ENCODE measurements at regions not wholly inside any gene's neighbourhood (a gene's known extent, or its start where the extent isn't known, plus 50 kb on each side); places are given as distances from the start of the nearest gene placed in this dataset.

DNA sequence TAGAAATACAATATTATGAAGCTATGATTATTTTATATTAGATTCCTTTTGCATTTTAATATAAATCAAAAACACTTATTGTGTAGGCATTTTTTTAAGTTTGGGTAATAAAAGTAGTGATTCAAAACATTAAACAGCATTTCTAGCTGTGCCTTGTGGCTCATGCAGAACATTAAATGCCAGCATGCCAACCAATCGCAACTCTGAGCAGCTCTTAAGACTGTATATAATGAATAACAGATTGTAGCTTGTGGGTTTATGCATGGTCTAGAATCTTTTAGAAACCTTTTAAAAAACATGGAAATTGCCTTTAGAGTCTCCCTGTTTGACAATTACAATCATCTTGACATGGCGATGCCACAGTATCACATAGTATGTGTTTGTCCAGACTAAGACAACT lies 903.8 kb downstream of the EFNA5 start:
- H3K27ac ChIP-seq: no peak overlapping the region
- H3K27me3 ChIP-seq: no peaks in the 10 kb centered on the region
- intact Hi-C loops (cut with DNase I; ENCODE audit: low total_unique reads): no loop called here
- H3K4me1 ChIP-seq: no peaks in the 10 kb centered on the region
- H3K36me3 ChIP-seq: no peaks in the 10 kb centered on the region
- no peak overlapping the region for H3K4me3 ChIP-seq
- TF ChIP-seq POLR2A (IDR thresholded peaks at IDR 0.05): no peak
- TF ChIP-seq, protein P1, sequence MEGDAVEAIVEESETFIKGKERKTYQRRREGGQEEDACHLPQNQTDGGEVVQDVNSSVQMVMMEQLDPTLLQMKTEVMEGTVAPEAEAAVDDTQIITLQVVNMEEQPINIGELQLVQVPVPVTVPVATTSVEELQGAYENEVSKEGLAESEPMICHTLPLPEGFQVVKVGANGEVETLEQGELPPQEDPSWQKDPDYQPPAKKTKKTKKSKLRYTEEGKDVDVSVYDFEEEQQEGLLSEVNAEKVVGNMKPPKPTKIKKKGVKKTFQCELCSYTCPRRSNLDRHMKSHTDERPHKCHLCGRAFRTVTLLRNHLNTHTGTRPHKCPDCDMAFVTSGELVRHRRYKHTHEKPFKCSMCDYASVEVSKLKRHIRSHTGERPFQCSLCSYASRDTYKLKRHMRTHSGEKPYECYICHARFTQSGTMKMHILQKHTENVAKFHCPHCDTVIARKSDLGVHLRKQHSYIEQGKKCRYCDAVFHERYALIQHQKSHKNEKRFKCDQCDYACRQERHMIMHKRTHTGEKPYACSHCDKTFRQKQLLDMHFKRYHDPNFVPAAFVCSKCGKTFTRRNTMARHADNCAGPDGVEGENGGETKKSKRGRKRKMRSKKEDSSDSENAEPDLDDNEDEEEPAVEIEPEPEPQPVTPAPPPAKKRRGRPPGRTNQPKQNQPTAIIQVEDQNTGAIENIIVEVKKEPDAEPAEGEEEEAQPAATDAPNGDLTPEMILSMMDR (IDR thresholded peaks at IDR 0.05 in 4 of 5, conservative IDR thresholded peaks at IDR 0.05 in 1 of 5): no peak
- DNase-seq: no peak
- in situ Hi-C loops (cut with MboI; ENCODE audit: low sequenced_read_pairs in 4 of 4): no loop called here
- no peaks in the 10 kb centered on the region for H3K9me3 ChIP-seq
- no peak for ATAC-seq

DNA sequence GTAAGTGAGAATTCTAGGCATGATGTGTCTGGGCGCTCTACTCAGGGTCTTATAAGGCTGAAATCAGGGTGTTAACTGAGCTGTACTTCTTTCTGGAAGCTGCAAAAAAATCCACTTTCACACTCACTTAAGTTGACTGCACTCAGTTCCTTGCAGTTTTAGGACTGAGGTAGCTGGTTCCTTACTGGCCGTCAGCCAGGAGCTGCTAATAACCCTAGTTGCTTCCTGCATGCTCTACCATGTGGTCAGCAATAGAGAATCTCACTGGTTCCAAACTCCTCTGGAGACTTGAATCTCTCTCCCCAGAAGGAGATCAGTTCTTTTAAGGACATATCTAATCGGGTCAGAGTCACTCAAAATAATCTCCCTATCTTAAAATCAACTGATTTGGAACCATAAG lies 911.2 kb downstream of the EFNA5 start:
- Histone ChIP-seq H3K4me1 (no peaks in the 10 kb centered on the region), H3K27ac (no peak overlapping the region), H3K9me3 (no peaks in the 10 kb centered on the region), H3K27me3 (no peaks in the 10 kb centered on the region), H3K4me3 (no peak overlapping the region), H3K36me3 (no peaks in the 10 kb centered on the region)
- no peak for ATAC-seq
- in situ Hi-C loops (cut with MboI; ENCODE audit: low sequenced_read_pairs in 4 of 4) (no loop called here), intact Hi-C loops (cut with DNase I; ENCODE audit: low total_unique reads) (no loop called here)
- DNase-seq: no peak
- no peak for TF ChIP-seq POLR2A (IDR thresholded peaks at IDR 0.05)
- TF ChIP-seq, protein P1 (IDR thresholded peaks at IDR 0.05 in 4 of 5, conservative IDR thresholded peaks at IDR 0.05 in 1 of 5): no peak

DNA sequence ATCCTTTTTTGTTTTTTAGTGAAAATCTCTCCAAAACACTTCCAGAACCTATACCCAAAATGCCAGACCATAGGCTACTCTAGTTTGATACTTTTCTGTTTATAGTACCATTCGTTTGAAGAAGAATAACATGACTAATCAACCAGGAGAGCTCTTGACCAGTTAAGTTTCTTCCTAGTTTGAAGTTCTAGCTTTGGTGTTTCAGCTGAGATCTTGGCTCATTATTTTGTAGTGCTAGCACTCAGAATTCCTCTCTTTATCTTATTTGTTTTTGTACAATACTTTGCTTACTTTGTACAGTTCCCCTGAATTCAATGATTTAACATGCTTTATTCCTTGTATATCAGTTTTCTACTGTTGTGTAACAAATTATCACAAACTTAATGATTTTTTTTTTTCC lies 911.6 kb downstream of the EFNA5 start:
- no peaks in the 10 kb centered on the region for H3K9me3 ChIP-seq
- H3K36me3 ChIP-seq: no peaks in the 10 kb centered on the region
- TF ChIP-seq, protein P1 (IDR thresholded peaks at IDR 0.05 in 4 of 5, conservative IDR thresholded peaks at IDR 0.05 in 1 of 5): no peak
- TF ChIP-seq POLR2A (IDR thresholded peaks at IDR 0.05): no peak
- intact Hi-C loops (cut with DNase I; ENCODE audit: low total_unique reads) (no loop called here), in situ Hi-C loops (cut with MboI; ENCODE audit: low sequenced_read_pairs in 4 of 4) (no loop called here)
- H3K27me3 ChIP-seq: no peaks in the 10 kb centered on the region
- no peak overlapping the region for H3K27ac ChIP-seq
- ATAC-seq: no peak
- no peak overlapping the region for H3K4me3 ChIP-seq
- no peaks in the 10 kb centered on the region for H3K4me1 ChIP-seq
- no peak for DNase-seq

DNA sequence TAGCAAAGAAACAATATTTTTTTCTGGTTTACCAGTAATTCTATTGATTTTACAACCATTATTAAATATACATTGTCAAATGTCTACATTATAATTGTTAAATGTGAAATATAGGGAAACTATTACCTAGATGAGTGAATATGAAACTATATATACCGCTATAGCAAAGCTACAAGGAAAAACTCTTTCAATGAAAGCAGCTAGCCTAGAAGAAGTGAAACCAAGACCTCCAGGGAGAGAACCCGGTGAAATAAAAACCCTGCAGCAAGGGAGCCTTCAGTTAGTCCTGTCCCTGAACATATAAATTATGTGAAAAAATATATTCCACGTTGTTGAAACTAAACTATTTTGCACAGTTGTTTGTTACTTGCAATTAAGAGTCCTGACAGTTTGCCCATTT lies 913.1 kb downstream of the EFNA5 start:
- Histone ChIP-seq H3K27me3 (no peaks in the 10 kb centered on the region), H3K4me3 (no peak overlapping the region), H3K9me3 (no peaks in the 10 kb centered on the region), H3K36me3 (no peaks in the 10 kb centered on the region), H3K27ac (no peak overlapping the region), H3K4me1 (no peaks in the 10 kb centered on the region)
- no peak for DNase-seq
- ATAC-seq: no peak
- intact Hi-C loops (cut with DNase I; ENCODE audit: low total_unique reads) (no loop called here), in situ Hi-C loops (cut with MboI; ENCODE audit: low sequenced_read_pairs in 4 of 4) (no loop called here)
- TF ChIP-seq, protein P1 (IDR thresholded peaks at IDR 0.05 in 4 of 5, conservative IDR thresholded peaks at IDR 0.05 in 1 of 5): no peak
- TF ChIP-seq POLR2A (IDR thresholded peaks at IDR 0.05): no peak

DNA sequence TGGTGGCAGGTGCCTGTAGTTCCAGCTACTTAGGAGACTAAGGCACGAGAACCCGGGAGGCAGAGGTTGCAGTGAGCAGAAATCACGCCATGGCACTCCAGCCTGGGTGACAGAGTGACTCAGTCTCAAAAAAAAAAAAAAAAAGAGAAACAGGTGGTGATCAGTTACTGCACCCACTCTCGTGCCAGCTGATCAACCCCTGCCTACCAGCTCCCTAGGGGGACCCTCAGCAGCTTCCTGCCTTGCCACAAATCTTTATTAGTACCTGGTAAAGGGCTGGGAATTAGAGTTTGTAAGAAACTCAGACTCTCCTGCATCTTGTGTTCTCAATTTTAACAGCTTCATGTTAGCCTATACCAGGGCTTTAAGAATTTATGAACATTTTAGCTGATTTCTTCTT lies 914.9 kb downstream of the EFNA5 start:
- Histone ChIP-seq H3K27me3 (no peaks in the 10 kb centered on the region), H3K4me1 (no peaks in the 10 kb centered on the region), H3K9me3 (no peaks in the 10 kb centered on the region), H3K36me3 (no peaks in the 10 kb centered on the region), H3K4me3 (no peak overlapping the region), H3K27ac (no peak overlapping the region)
- in situ Hi-C loops (cut with MboI; ENCODE audit: low sequenced_read_pairs in 4 of 4) (no loop called here), intact Hi-C loops (cut with DNase I; ENCODE audit: low total_unique reads) (no loop called here)
- TF ChIP-seq, protein P1 (IDR thresholded peaks at IDR 0.05 in 4 of 5, conservative IDR thresholded peaks at IDR 0.05 in 1 of 5): no peak
- TF ChIP-seq POLR2A (IDR thresholded peaks at IDR 0.05): no peak
- DNase-seq: no peak
- no peak for ATAC-seq
